Sigmoid colon (tissue), 6 donors: ENCODE measurements at regions not wholly inside any gene's neighbourhood (a gene's known extent, or its start where the extent isn't known, plus 50 kb on each side); places are given as distances from the start of the nearest gene placed in this dataset.
A peak's percentile ranks its signal among the peaks of the same experiment; 100 is the strongest.

Experiments
- DNase-seq: peaks from one replicate; pipeline ENCODE4 v3.0.0-alpha.2; 2019
- H3K27ac ChIP-seq, 4 donors: fragments of 200-600 bp; sonication (generic); one replicate each; pipeline ENCODE4 v1.5.1; 2016 to 2019; ENCODE audit warnings: mild to moderate bottlenecking in 1 of 4
- H3K27me3 ChIP-seq, 3 donors: fragments of 200-600 bp; sonication (generic); one replicate each; pipeline ENCODE4 v1.5.1; 2019; ENCODE audit warnings: mild to moderate bottlenecking in 1 of 3
- H3K36me3 ChIP-seq, 4 donors: fragments of 200-600 bp; sonication (generic); one replicate each; pipeline ENCODE4 v1.5.1; 2016 to 2019
- H3K4me1 ChIP-seq, 4 donors: fragments of 200-600 bp; sonication (generic); one replicate each; pipeline ENCODE4 v1.5.1; 2017 to 2019
- H3K4me3 ChIP-seq, 4 donors: fragments of 200-600 bp; sonication (generic); one replicate each; pipeline ENCODE4 v1.5.1; 2017 to 2019; ENCODE audit warnings: mild to moderate bottlenecking in 2 of 4, moderate library complexity in 1 of 4
- H3K9me3 ChIP-seq, 4 donors: fragments of 200-600 bp in 3 of 4; sonication (generic) in 3 of 4; one replicate each; pipeline versions ENCODE4 v1.5.1 to v1.6.1; 2013 to 2019
- CTCF ChIP-seq, 4 experiments: fragments of 450-650 bp in 3 of 4; fragments of 200-600 bp in 1 of 4; IDR thresholded peaks; one replicate each; pipeline ENCODE4 v1.5.1; 2016 to 2019; ENCODE audit warnings: antibody characterized with exemption in 4 of 4, mild to moderate bottlenecking in 3 of 4, moderate library complexity in 2 of 4
- EP300 ChIP-seq, 4 donors: sonication (generic); formaldehyde crosslinking; IDR thresholded peaks; one replicate each; pipeline ENCODE4 v1.6.1; 2017; ENCODE audit warnings: antibody characterized with exemption in 4 of 4
- POLR2A ChIP-seq, 2 donors: fragments of 450-650 bp; IDR thresholded peaks; one replicate each; pipeline ENCODE4 v1.6.1; 2016; ENCODE audit warnings: antibody characterized with exemption in 2 of 2, mild to moderate bottlenecking in 2 of 2, moderate library complexity in 2 of 2
- POLR2AphosphoS5 ChIP-seq, 4 donors: sonication (generic); formaldehyde crosslinking; IDR thresholded peaks; one replicate each; pipeline ENCODE4 v1.6.1; 2017; ENCODE audit warnings: antibody characterized with exemption in 4 of 4
- WGBS, 2 donors: extraction: QIAGEN DNeasy Blood & Tissue Kit; methylation state at CpG; one replicate each; pipeline ENCODE4 v1.1.7; 2013; 5-methylcytosine and 5-hydroxymethylcytosine counted together
- intact Hi-C: fragments of 100-400 bp; cut with DNase I; formaldehyde crosslinking; loops from one replicate; pipeline ENCODE4 v1.15.1; 2023
- donor health status: healthy with polysubstance abuse.
- donor health status: healthy.

DNA sequence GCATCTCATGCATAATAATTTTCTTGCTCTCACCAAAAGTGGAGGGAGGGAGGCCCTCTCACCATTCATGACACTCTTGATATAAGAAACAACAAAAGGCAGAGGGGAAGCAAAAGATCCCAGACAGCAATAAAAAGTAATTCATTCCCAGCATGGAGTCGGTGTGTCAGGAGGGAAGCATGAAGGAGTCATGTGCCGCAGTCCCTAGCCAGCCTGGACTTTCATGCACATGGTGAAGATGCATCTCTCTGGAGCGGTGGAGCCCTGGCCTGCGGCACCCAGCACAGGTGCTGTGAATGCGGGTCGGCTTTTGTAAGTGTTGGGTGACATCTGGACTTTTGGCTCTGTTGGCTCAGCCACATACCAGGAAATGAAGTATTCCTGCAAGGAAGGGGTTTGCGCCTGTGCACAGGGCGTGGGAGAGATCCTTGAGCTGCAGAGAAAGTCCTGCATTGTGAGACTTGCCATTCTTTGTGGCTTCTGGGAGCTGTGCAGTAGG, 119.4 kb downstream of the COPS8 start:
- H3K4me3 ChIP-seq = no peak overlapping the region
- 64 to 80% methylated on average over 8 of the region's 8 CpGs for WGBS, 2 donors
- peaks cover 0 to 49% (median 38%) of the 10 kb centered on the region in 4 donors for H3K4me1 ChIP-seq
- H3K27me3 ChIP-seq = no peaks in the 10 kb centered on the region
- H3K9me3 ChIP-seq = no peaks in the 10 kb centered on the region
- DNase-seq = no peak
- no peaks in the 10 kb centered on the region for H3K36me3 ChIP-seq
- intact Hi-C loops = loop anchor here (5.0 kb wide), 1 partner anchor 82 kb away; no protein-coding TSS in a partner anchor
- TF ChIP-seq POLR2A (IDR thresholded peaks at IDR 0.05) (no peak), POLR2AphosphoS5 (IDR thresholded peaks at IDR 0.05) (no peak), CTCF (IDR thresholded peaks at IDR 0.05) (no peak)
- peak overlapping the region in 1 of 4 donors; percentile 84 for H3K27ac ChIP-seq

DNA sequence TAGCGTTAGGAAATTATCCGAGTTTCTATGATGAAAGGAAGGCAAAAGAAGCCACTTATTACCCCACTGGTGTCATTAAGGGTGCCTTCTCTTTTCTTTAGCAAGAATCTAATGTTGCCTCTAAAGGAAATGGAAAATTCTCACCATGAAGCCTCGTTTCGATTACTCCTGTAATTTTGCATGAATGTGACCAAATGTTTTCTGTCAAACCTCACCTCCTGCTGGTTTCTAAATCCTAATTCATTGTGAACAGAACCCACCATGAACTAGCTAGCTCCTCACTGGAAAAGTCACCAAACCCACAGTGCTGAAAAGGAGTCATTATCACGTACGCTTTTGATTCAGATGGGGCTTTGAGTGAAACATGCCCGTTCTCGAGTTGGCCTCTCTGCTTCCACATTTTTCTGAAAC, 119.9 kb downstream of the COPS8 start:
- TF ChIP-seq CTCF (IDR thresholded peaks at IDR 0.05) (no peak), POLR2AphosphoS5 (IDR thresholded peaks at IDR 0.05) (no peak), EP300 (IDR thresholded peaks at IDR 0.05) (no peak), POLR2A (IDR thresholded peaks at IDR 0.05) (no peak)
- peaks cover 0 to 49% (median 38%) of the 10 kb centered on the region in 4 donors for H3K4me1 ChIP-seq
- no peaks in the 10 kb centered on the region for H3K9me3 ChIP-seq
- peak overlapping the region in 1 of 4 donors; percentile 84 for H3K27ac ChIP-seq
- no peak for DNase-seq
- no peaks in the 10 kb centered on the region for H3K27me3 ChIP-seq
- 73 to 74% methylated on average over 8 of the region's 8 CpGs for WGBS, 2 donors
- intact Hi-C loops = loop anchor here (5.0 kb wide), 1 partner anchor 82 kb away; no protein-coding TSS in a partner anchor
- H3K4me3 ChIP-seq = no peak overlapping the region
- H3K36me3 ChIP-seq = no peaks in the 10 kb centered on the region

GRCh38 chr2:237207646-237208045, 122.0 kb downstream of the COPS8 start:
- H3K4me1 ChIP-seq = peaks cover 0 to 46% (median 37%) of the 10 kb centered on the region in 4 donors
- intact Hi-C loops = loop anchor here (5.0 kb wide), 1 partner anchor 80 kb away; no protein-coding TSS in a partner anchor
- WGBS, 2 donors = 43 to 49% methylated on average over 7 of the region's 7 CpGs
- H3K27me3 ChIP-seq = no peaks in the 10 kb centered on the region
- TF ChIP-seq POLR2AphosphoS5 (IDR thresholded peaks at IDR 0.05) (peak; percentile 32 to 72 (median 62)), POLR2A (IDR thresholded peaks at IDR 0.05) (no peak), EP300 (IDR thresholded peaks at IDR 0.05) (peak in 1 of 4 donors; percentile 62), CTCF (IDR thresholded peaks at IDR 0.05) (no peak)
- no peaks in the 10 kb centered on the region for H3K9me3 ChIP-seq
- peak overlapping the region; percentile 25 to 84 (median 79) for H3K27ac ChIP-seq
- H3K4me3 ChIP-seq = no peak overlapping the region
- no peaks in the 10 kb centered on the region for H3K36me3 ChIP-seq
- DNase-seq = peak; percentile 90

- Histone ChIP-seq H3K9me3 (no peaks in the 10 kb centered on the region), H3K4me1 (peaks cover 0 to 51% (median 41%) of the 10 kb centered on the region in 4 donors), H3K27me3 (no peaks in the 10 kb centered on the region), H3K36me3 (no peaks in the 10 kb centered on the region), H3K27ac (peak overlapping the region; percentile 12 to 84 (median 79)), H3K4me3 (no peak overlapping the region)
- intact Hi-C loops = loop anchor here (5.0 kb wide), 1 partner anchor 79 kb away; no protein-coding TSS in a partner anchor
- TF ChIP-seq POLR2AphosphoS5 (IDR thresholded peaks at IDR 0.05) = peak; percentile 41 to 86 (median 82)
- TF ChIP-seq EP300 (IDR thresholded peaks at IDR 0.05) = peak in 2 of 4 donors; percentile 65 to 82
- no peak for TF ChIP-seq POLR2A (IDR thresholded peaks at IDR 0.05)
- WGBS, 2 donors = 66 to 70% methylated on average over 16 of the region's 16 CpGs
- DNase-seq = no peak
These were observed 122.9 kb downstream of the COPS8 start for GRCh38 chr2:237208373-237209260.

GRCh38 chr2:237209885-237210284, 124.2 kb downstream of the COPS8 start:
- intact Hi-C loops = loop anchor here (5.0 kb wide), 2 partner anchors 47 to 77 kb away; no protein-coding TSS in a partner anchor
- Histone ChIP-seq H3K9me3 (no peaks in the 10 kb centered on the region), H3K4me3 (no peak overlapping the region), H3K27ac (peak overlapping the region in 3 of 4 donors; percentile 74 to 84 (median 84)), H3K36me3 (no peaks in the 10 kb centered on the region), H3K4me1 (peaks cover 0 to 53% (median 44%) of the 10 kb centered on the region in 4 donors), H3K27me3 (no peaks in the 10 kb centered on the region)
- 79 to 84% methylated on average over 6 of the region's 6 CpGs for WGBS, 2 donors
- DNase-seq = no peak
- TF ChIP-seq CTCF (IDR thresholded peaks at IDR 0.05) (no peak), POLR2AphosphoS5 (IDR thresholded peaks at IDR 0.05) (no peak), POLR2A (IDR thresholded peaks at IDR 0.05) (no peak), EP300 (IDR thresholded peaks at IDR 0.05) (no peak)
